ENCODE measurements at regions not wholly inside any gene's neighbourhood (a gene's known extent, or its start where the extent isn't known, plus 50 kb on each side); places are given as distances from the start of the nearest gene placed in this dataset.

DNA sequence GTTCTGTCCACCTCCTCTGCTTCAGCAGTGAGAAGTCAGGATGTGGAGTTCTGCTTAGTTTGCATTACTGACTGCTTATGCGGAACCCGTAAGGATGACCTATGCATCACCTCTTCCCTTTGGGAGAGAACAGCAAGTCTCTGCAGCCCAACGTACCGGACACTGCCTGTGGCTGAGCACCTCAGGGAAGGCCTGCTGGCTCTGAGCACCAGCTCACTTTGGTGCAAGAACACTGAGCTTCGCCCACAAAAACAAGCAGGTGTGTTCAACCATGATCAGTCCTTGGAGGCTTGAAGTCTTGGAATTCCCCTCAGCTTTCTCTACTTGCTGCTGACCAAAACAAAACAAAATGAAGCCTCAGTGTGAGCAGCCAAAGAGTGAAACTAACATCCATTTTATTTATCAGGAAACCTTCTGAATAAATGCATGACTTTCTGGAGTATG, 52.7 kb upstream of the NCK2 start:
- Histone ChIP-seq H3K36me3 (no peaks in the 10 kb centered on the region), H3K27me3 (ENCODE audit: low read depth) (no peaks in the 10 kb centered on the region), H3K27ac (replicated peaks) (no peak overlapping the region), H3K4me1 (no peaks in the 10 kb centered on the region), H3K9me3 (replicated peaks) (no peaks in the 10 kb centered on the region), H3K4me3 (no peak overlapping the region)
- intact Hi-C loops (cut with micrococcal nuclease) = no loop called here
- TF ChIP-seq, protein P1, sequence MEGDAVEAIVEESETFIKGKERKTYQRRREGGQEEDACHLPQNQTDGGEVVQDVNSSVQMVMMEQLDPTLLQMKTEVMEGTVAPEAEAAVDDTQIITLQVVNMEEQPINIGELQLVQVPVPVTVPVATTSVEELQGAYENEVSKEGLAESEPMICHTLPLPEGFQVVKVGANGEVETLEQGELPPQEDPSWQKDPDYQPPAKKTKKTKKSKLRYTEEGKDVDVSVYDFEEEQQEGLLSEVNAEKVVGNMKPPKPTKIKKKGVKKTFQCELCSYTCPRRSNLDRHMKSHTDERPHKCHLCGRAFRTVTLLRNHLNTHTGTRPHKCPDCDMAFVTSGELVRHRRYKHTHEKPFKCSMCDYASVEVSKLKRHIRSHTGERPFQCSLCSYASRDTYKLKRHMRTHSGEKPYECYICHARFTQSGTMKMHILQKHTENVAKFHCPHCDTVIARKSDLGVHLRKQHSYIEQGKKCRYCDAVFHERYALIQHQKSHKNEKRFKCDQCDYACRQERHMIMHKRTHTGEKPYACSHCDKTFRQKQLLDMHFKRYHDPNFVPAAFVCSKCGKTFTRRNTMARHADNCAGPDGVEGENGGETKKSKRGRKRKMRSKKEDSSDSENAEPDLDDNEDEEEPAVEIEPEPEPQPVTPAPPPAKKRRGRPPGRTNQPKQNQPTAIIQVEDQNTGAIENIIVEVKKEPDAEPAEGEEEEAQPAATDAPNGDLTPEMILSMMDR (IDR thresholded peaks at IDR 0.05; ENCODE audit: borderline replicate concordance) = no peak
- no peak for DNase-seq

DNA sequence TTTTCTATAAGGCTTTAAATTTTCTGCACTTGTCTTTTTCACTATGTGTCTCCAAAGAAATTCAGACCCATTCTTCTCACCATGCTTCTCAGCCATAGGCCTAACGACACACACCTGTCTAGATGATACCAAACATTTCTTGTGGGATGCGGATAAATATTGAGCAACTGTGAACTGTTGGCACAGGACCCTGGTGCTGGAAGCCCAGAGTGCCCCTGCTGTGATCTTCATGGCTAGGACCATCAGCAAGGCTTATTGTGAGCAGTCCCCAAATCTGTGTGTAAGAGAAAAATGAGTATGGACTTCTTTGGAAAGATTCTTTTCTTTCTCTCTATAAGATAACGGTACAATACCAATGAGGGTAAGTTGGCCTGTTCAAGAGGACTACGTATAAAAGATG, 54.1 kb upstream of the NCK2 start:
- intact Hi-C loops (cut with micrococcal nuclease) = no loop called here
- TF ChIP-seq, protein P1 (IDR thresholded peaks at IDR 0.05; ENCODE audit: borderline replicate concordance) = no peak
- Histone ChIP-seq H3K27ac (replicated peaks) (no peak overlapping the region), H3K9me3 (replicated peaks) (no peaks in the 10 kb centered on the region), H3K4me1 (no peaks in the 10 kb centered on the region), H3K36me3 (no peaks in the 10 kb centered on the region), H3K4me3 (no peak overlapping the region), H3K27me3 (ENCODE audit: low read depth) (no peaks in the 10 kb centered on the region)
- no peak for DNase-seq

DNA sequence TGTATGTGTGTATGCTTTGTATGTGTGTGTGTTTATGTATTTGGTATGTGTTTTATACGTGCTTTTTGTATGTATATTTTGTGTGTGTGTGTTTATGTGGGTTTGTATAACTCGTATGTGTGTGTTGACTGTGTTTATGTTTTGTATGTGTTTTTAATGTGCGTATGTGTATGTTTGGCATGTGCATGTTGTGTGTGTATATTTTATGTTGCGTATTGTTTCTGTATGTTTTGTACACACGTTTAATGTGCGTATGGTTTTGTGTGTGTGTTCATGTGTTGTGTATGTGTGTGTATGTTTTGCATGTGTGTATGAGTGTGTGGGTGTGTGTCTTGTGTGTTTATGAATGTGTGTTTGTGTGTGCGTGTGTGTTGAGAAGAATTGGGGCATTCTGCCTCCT, 55.2 kb upstream of the NCK2 start:
- H3K36me3 ChIP-seq = no peaks in the 10 kb centered on the region
- intact Hi-C loops (cut with micrococcal nuclease) = no loop called here
- H3K27ac ChIP-seq (replicated peaks) = no peak overlapping the region
- H3K27me3 ChIP-seq (ENCODE audit: low read depth) = no peaks in the 10 kb centered on the region
- TF ChIP-seq, protein P1 (IDR thresholded peaks at IDR 0.05; ENCODE audit: borderline replicate concordance) = no peak
- no peak overlapping the region for H3K4me3 ChIP-seq
- H3K9me3 ChIP-seq (replicated peaks) = no peaks in the 10 kb centered on the region
- no peaks in the 10 kb centered on the region for H3K4me1 ChIP-seq
- DNase-seq = no peak

DNA sequence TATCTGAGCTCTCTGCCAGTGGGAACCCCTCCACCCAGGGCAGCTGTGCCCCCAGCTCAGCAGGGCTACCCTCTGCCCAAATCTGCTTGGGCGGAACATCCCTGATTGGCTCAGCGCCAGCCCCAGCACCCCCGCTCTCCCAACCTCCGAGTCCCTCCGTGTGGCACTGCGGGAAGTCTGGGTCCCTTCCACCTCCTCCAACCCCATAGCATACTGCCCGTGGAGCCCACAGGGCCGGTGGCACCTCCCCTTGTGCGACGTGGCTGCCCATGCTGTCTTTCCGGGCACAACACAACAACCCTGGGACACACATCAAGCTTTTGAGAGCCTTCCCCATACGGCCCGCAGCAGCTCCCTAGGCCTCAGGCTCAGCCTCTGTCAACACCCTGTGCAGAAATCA, 55.8 kb upstream of the NCK2 start:
- Histone ChIP-seq H3K4me3 (no peak overlapping the region), H3K9me3 (replicated peaks) (no peaks in the 10 kb centered on the region), H3K27me3 (ENCODE audit: low read depth) (no peaks in the 10 kb centered on the region), H3K36me3 (no peaks in the 10 kb centered on the region), H3K27ac (replicated peaks) (no peak overlapping the region), H3K4me1 (no peaks in the 10 kb centered on the region)
- no peak for DNase-seq
- TF ChIP-seq, protein P1 (IDR thresholded peaks at IDR 0.05; ENCODE audit: borderline replicate concordance) = no peak
- intact Hi-C loops (cut with micrococcal nuclease) = no loop called here

DNA sequence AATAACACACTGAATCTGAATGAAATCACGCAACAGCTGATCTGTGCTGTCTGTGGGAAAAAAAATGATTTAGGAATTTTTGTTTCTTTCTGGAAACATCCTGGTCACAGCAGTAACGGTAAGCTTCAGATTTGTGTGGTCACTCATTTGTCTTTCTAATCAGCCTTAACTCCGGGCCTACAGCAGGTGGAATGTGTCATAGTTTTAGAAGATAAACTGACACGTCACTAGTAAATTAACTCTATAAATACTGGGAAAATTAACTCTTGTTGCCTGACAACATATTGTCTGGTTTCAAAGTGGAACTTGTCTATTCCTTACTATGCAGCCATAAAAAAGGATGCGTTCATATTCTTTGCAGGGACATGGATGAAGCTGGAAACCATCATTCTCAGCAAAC, 58.1 kb upstream of the NCK2 start:
- intact Hi-C loops (cut with micrococcal nuclease) = no loop called here
- no peaks in the 10 kb centered on the region for H3K36me3 ChIP-seq
- no peaks in the 10 kb centered on the region for H3K4me1 ChIP-seq
- H3K9me3 ChIP-seq (replicated peaks) = no peaks in the 10 kb centered on the region
- TF ChIP-seq, protein P1 (IDR thresholded peaks at IDR 0.05; ENCODE audit: borderline replicate concordance) = no peak
- no peak for DNase-seq
- H3K4me3 ChIP-seq = no peak overlapping the region
- H3K27me3 ChIP-seq (ENCODE audit: low read depth) = no peaks in the 10 kb centered on the region
- no peak overlapping the region for H3K27ac ChIP-seq (replicated peaks)
